ENCODE measurements at regions not wholly inside any gene's neighbourhood (a gene's known extent, or its start where the extent isn't known, plus 50 kb on each side); places are given as distances from the start of the nearest gene placed in this dataset.

DNA sequence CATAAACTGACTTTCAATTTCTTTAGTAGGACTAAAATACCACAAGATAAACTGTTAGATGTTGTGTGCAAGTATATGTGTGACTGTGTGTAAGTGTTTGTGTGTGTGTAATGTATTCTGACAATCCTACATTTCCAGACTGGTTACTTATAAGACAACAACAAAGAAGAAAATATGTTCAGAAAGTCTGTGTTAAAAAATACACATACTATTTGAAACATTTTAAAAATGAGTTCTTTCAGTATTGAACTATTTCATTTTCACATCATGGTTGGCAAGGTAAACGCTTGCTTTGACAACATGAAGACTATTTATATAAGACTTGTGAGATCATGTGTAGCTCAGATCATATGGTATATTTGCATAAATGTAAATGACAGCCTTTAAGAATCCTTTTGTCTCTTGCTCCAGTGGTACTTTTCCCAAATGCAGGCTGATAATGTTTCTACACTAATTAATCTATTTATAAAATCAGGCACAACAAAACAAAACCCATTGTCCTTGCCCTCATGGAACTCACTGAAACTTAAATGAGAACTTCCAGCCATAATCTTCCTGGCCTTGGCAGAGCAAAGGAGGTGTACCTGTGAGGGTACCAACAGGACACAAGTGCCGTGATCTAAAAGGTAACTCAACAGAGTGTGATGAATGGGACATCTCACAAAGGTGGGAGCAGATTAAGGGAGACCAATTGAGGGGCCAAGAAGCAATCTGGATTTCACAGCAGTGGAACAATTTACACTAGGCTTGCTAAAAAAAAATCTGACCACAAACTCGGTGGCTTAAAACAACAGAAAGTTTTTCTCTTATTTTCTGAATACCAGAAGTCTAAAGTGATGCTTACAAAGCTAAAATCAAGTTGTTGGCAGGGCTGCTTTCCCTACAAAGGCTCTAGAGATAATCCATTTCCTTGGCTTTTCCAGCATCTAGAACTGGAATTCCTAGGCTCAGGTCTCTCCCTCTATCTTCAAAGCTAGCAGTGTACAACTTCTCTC lies 349.0 kb downstream of the TBC1D4 start:
- WGBS: 87% methylated on average over 3 of the region's 3 CpGs
- no peaks in the 10 kb centered on the region for H3K4me1 ChIP-seq
- intact Hi-C loops (cut with DNase I): no loop called here

DNA sequence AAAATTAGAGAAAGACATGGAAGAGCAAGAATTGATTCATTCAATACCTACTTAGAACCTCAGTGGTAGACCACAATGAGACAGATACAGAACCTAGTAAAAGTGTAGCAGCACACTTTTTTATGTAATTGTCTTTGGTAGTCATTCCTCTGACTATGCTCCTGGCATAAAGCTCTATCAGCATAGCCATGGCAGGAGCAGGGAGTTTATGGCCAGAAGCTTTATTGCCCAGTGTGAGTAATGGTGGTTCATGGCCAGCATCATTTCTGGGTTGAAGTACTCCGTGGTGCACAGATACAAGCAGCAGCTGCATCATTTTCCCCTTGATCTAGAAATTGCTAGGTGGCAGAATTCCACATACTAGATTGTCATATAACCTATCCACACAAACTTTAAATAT lies 352.6 kb downstream of the TBC1D4 start:
- WGBS: 50% methylated on average over 1 of the region's 1 CpG
- no peak for TF ChIP-seq EP300 (IDR thresholded peaks at IDR 0.05)
- TF ChIP-seq POLR2A (IDR thresholded peaks at IDR 0.05; ENCODE audit: low read depth): no peak
- no peak for TF ChIP-seq POLR2AphosphoS5 (IDR thresholded peaks at IDR 0.05)
- TF ChIP-seq, protein P1, sequence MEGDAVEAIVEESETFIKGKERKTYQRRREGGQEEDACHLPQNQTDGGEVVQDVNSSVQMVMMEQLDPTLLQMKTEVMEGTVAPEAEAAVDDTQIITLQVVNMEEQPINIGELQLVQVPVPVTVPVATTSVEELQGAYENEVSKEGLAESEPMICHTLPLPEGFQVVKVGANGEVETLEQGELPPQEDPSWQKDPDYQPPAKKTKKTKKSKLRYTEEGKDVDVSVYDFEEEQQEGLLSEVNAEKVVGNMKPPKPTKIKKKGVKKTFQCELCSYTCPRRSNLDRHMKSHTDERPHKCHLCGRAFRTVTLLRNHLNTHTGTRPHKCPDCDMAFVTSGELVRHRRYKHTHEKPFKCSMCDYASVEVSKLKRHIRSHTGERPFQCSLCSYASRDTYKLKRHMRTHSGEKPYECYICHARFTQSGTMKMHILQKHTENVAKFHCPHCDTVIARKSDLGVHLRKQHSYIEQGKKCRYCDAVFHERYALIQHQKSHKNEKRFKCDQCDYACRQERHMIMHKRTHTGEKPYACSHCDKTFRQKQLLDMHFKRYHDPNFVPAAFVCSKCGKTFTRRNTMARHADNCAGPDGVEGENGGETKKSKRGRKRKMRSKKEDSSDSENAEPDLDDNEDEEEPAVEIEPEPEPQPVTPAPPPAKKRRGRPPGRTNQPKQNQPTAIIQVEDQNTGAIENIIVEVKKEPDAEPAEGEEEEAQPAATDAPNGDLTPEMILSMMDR (IDR thresholded peaks at IDR 0.05): no peak

More for the DNA sequence above, 349.0 kb downstream of the TBC1D4 start:
- no peak for DNase-seq (ENCODE audit: extremely low spot score)
- Histone ChIP-seq H3K27me3 (no peaks in the 10 kb centered on the region), H3K36me3 (no peaks in the 10 kb centered on the region), H3K27ac (replicated peaks in 1 of 4) (no peak overlapping the region), H3K4me3 (no peak overlapping the region), H3K9me3 (no peaks in the 10 kb centered on the region)
- no peak for TF ChIP-seq POLR2AphosphoS5 (IDR thresholded peaks at IDR 0.05)
- TF ChIP-seq, protein P1 (IDR thresholded peaks at IDR 0.05): no peak
- no peak for TF ChIP-seq POLR2A (IDR thresholded peaks at IDR 0.05; ENCODE audit: low read depth)
- TF ChIP-seq EP300 (IDR thresholded peaks at IDR 0.05): no peak

GRCh38 chr13:75124415-75124814 lies 357.6 kb downstream of the TBC1D4 start:
- Histone ChIP-seq H3K4me1 (no peaks in the 10 kb centered on the region), H3K27me3 (no peaks in the 10 kb centered on the region), H3K36me3 (no peaks in the 10 kb centered on the region), H3K9me3 (no peaks in the 10 kb centered on the region), H3K27ac (replicated peaks in 1 of 4) (no peak overlapping the region), H3K4me3 (no peak overlapping the region)
- DNase-seq (ENCODE audit: extremely low spot score): no peak
- intact Hi-C loops (cut with DNase I): no loop called here
- TF ChIP-seq POLR2AphosphoS5 (IDR thresholded peaks at IDR 0.05) (no peak), EP300 (IDR thresholded peaks at IDR 0.05) (no peak), POLR2A (IDR thresholded peaks at IDR 0.05; ENCODE audit: low read depth) (no peak)
- TF ChIP-seq, protein P1 (IDR thresholded peaks at IDR 0.05): no peak

More for the DNA sequence above, 352.6 kb downstream of the TBC1D4 start:
- Histone ChIP-seq H3K4me3 (no peak overlapping the region), H3K9me3 (no peaks in the 10 kb centered on the region), H3K27me3 (no peaks in the 10 kb centered on the region), H3K36me3 (no peaks in the 10 kb centered on the region), H3K4me1 (no peaks in the 10 kb centered on the region), H3K27ac (replicated peaks in 1 of 4) (no peak overlapping the region)
- DNase-seq (ENCODE audit: extremely low spot score): no peak
- intact Hi-C loops (cut with DNase I): no loop called here

DNA sequence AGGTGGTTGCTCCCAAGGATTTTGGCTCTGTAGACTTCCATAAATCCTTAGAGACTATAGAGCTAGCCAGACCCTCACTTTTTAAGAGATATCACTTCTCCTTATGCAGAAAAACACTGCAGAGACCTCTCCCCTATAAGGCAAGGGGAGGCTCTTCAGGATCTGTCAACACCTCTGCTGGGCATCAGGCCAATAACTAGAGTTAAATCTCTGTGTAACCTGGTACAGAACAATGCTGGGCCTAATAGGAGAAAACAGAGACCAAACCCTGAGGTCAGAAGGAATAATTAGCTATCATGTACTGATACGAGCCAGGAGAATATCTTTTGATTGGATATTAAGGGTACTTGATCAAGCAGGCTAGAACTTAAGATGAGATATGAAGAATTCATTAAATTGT lies 358.5 kb downstream of the TBC1D4 start:
- no peaks in the 10 kb centered on the region for H3K9me3 ChIP-seq
- no peaks in the 10 kb centered on the region for H3K36me3 ChIP-seq
- TF ChIP-seq, protein P1 (IDR thresholded peaks at IDR 0.05): no peak
- TF ChIP-seq POLR2AphosphoS5 (IDR thresholded peaks at IDR 0.05) (no peak), POLR2A (IDR thresholded peaks at IDR 0.05; ENCODE audit: low read depth) (no peak), EP300 (IDR thresholded peaks at IDR 0.05) (no peak)
- no peak for DNase-seq (ENCODE audit: extremely low spot score)
- intact Hi-C loops (cut with DNase I): no loop called here
- no peaks in the 10 kb centered on the region for H3K27me3 ChIP-seq
- H3K4me3 ChIP-seq: no peak overlapping the region
- WGBS: 45% methylated on average over 1 of the region's 1 CpG
- no peak overlapping the region for H3K27ac ChIP-seq (replicated peaks in 1 of 4)
- no peaks in the 10 kb centered on the region for H3K4me1 ChIP-seq
